GM13976 (cell line): ENCODE measurements at regions not wholly inside any gene's neighbourhood (a gene's known extent, or its start where the extent isn't known, plus 50 kb on each side); places are given as distances from the start of the nearest gene placed in this dataset.

ENCODE experiments used
- DNase-seq: peaks from one replicate; pipeline ENCODE4 v3.0.0; 2012; ENCODE audit warnings: low spot score
- CTCF ChIP-seq: IDR thresholded peaks from 2 replicates; pipeline ENCODE4 v1.5.1; 2012; ENCODE audit warnings: borderline replicate concordance, mild to moderate bottlenecking; ENCODE audit not compliant: insufficient read depth; ENCODE audit errors: extremely low read depth, missing control alignments, control extremely low read depth
- in situ Hi-C: fragments of 300-500 bp; cut with MboI; formaldehyde crosslinking; loops from one replicate; pipeline ENCODE4 v1.12.0; 2022; ENCODE audit warnings: low sequenced_read_pairs, mixed read lengths, inconsistent platforms; ENCODE audit not compliant: unreplicated experiment

- TF ChIP-seq CTCF: no peak
- no peak for DNase-seq
- in situ Hi-C loops: no loop called here
Measured at GRCh38 chr18:55100817-55101457, 141.7 kb upstream of the CCDC68 start.

GRCh38 chr18:55097456-55098170 lies 138.4 kb upstream of the CCDC68 start:
- no peak for DNase-seq

GRCh38 chr18:55096263-55096951 lies 137.1 kb upstream of the CCDC68 start:
- in situ Hi-C loops: no loop called here
- peak; percentile 40 for TF ChIP-seq CTCF
- DNase-seq: peak; percentile 15

More at GRCh38 chr18:55097456-55098170, 138.4 kb upstream of the CCDC68 start:
- TF ChIP-seq CTCF: no peak
- in situ Hi-C loops: no loop called here

GRCh38 chr18:55095584-55095983 lies 136.3 kb upstream of the CCDC68 start:
- no peak for TF ChIP-seq CTCF
- DNase-seq: no peak

GRCh38 chr18:55093808-55094207 lies 134.5 kb upstream of the CCDC68 start:
- in situ Hi-C loops: no loop called here
- no peak for DNase-seq
- TF ChIP-seq CTCF: no peak

More at GRCh38 chr18:55095584-55095983, 136.3 kb upstream of the CCDC68 start:
- in situ Hi-C loops: no loop called here

- in situ Hi-C loops: no loop called here
- no peak for DNase-seq
- TF ChIP-seq CTCF: no peak
Measured at GRCh38 chr18:55093295-55093694, 134.0 kb upstream of the CCDC68 start.
